Upper lobe of right lung (tissue), 1 donor: ENCODE measurements at regions not wholly inside any gene's neighbourhood (a gene's known extent, or its start where the extent isn't known, plus 50 kb on each side); places are given as distances from the start of the nearest gene placed in this dataset.

Experiments used
- ATAC-seq: fragments of 200-7000 bp; cut with Tn5 transposase; one replicate; pipeline ENCODE4 v1.9.1; 2020; ENCODE audit warnings: mild to moderate bottlenecking, moderate library complexity
- DNase-seq: peaks from one replicate; pipeline ENCODE4 v3.0.0-alpha.2; 2020
- H3K27ac ChIP-seq: fragments of 200-600 bp; one replicate; pipeline ENCODE4 v1.8.0; 2022
- H3K27me3 ChIP-seq: fragments of 200-600 bp; one replicate; pipeline ENCODE4 v1.8.0; 2022; ENCODE audit warnings: mild to moderate bottlenecking
- H3K36me3 ChIP-seq: fragments of 200-600 bp; one replicate; pipeline ENCODE4 v1.8.0; 2022
- H3K4me1 ChIP-seq: fragments of 200-600 bp; one replicate; pipeline ENCODE4 v1.8.0; 2022
- H3K4me3 ChIP-seq: fragments of 200-600 bp; one replicate; pipeline ENCODE4 v1.8.0; 2022; ENCODE audit warnings: mild to moderate bottlenecking
- H3K9me3 ChIP-seq: fragments of 200-600 bp; one replicate; pipeline ENCODE4 v1.8.0; 2022
- intact Hi-C: fragments of 100-400 bp; cut with DNase I; formaldehyde crosslinking; loops from one replicate; pipeline ENCODE4 v1.11.0; 2022
- TF ChIP-seq, protein P1 (sequence below): fragments of 200-600 bp; IDR thresholded peaks from one replicate; pipeline ENCODE4 v1.8.0; 2022; ENCODE audit warnings: antibody characterized with exemption
- donor health status: DM: no; HTN: yes; CAD: no; lungs with severe emphysema.

DNA sequence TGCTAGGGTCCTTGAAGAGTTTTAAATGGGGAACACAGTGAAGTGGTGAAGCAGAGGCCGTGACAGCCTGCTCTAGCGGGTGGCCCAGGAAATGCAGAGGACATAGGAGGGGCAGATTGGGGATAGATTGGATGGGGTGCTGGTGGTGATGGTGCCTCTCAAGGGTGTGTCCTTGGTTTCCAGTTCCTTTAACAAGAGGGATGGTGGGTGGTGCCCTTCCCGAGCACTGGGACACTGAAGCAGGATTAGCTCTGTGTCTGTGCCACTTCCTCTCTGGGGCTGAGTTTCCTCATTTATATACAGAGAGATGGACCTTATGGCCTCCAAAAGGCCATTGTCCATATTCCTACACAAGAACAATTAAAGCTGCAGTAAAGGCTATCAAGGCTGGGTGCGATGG is 285.5 kb downstream of the TCF7L2 start:
- Histone ChIP-seq H3K9me3 (no peaks in the 10 kb centered on the region), H3K27me3 (no peaks in the 10 kb centered on the region), H3K4me3 (no peak overlapping the region), H3K36me3 (no peaks in the 10 kb centered on the region), H3K4me1 (no peaks in the 10 kb centered on the region), H3K27ac (no peak overlapping the region)
- DNase-seq (no peak), ATAC-seq (peak; percentile 86)
- intact Hi-C loops: no loop called here
- TF ChIP-seq, protein P1, sequence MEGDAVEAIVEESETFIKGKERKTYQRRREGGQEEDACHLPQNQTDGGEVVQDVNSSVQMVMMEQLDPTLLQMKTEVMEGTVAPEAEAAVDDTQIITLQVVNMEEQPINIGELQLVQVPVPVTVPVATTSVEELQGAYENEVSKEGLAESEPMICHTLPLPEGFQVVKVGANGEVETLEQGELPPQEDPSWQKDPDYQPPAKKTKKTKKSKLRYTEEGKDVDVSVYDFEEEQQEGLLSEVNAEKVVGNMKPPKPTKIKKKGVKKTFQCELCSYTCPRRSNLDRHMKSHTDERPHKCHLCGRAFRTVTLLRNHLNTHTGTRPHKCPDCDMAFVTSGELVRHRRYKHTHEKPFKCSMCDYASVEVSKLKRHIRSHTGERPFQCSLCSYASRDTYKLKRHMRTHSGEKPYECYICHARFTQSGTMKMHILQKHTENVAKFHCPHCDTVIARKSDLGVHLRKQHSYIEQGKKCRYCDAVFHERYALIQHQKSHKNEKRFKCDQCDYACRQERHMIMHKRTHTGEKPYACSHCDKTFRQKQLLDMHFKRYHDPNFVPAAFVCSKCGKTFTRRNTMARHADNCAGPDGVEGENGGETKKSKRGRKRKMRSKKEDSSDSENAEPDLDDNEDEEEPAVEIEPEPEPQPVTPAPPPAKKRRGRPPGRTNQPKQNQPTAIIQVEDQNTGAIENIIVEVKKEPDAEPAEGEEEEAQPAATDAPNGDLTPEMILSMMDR: no peak

- DNase-seq: no peak
- Histone ChIP-seq H3K4me3 (no peak overlapping the region), H3K27me3 (no peaks in the 10 kb centered on the region), H3K27ac (no peak overlapping the region), H3K4me1 (no peaks in the 10 kb centered on the region), H3K36me3 (no peaks in the 10 kb centered on the region), H3K9me3 (no peaks in the 10 kb centered on the region)
- TF ChIP-seq, protein P1: no peak
- ATAC-seq: no peak
- intact Hi-C loops: no loop called here
Observed at GRCh38 chr10:113236998-113237397, 287.0 kb downstream of the TCF7L2 start.

GRCh38 chr10:113239566-113240350 is 289.7 kb downstream of the TCF7L2 start:
- ATAC-seq: peak; percentile 77
- DNase-seq: no peak
- no peak overlapping the region for H3K27ac ChIP-seq
- no peaks in the 10 kb centered on the region for H3K36me3 ChIP-seq
- TF ChIP-seq, protein P1: no peak
- no peak overlapping the region for H3K4me3 ChIP-seq
- H3K27me3 ChIP-seq: no peaks in the 10 kb centered on the region
- H3K4me1 ChIP-seq: no peaks in the 10 kb centered on the region
- intact Hi-C loops: no loop called here
- H3K9me3 ChIP-seq: no peaks in the 10 kb centered on the region

DNA sequence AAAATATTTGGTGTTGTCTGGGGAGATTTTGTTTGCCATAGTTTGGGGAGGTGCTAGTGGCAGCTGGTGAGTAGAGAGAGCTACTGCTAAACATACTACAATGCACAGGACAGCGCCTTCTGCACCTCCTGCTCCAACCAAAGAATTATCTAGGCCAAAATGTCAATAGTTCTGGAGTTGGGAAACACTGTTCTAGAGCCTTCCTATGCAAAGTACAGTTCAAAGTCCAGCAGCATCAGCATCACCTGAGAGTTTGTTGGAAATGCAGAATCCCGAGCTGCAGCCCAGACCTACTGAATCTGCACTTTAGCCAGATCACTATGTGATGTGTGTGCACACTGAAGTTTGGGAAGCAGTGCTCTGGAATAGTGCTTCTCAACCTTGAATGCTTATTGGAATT is 290.7 kb downstream of the TCF7L2 start:
- Histone ChIP-seq H3K27ac (no peak overlapping the region), H3K9me3 (no peaks in the 10 kb centered on the region), H3K4me1 (no peaks in the 10 kb centered on the region), H3K36me3 (no peaks in the 10 kb centered on the region), H3K27me3 (no peaks in the 10 kb centered on the region), H3K4me3 (no peak overlapping the region)
- no peak for DNase-seq
- intact Hi-C loops: no loop called here
- TF ChIP-seq, protein P1: no peak
- no peak for ATAC-seq

GRCh38 chr10:113241599-113242360 is 291.7 kb downstream of the TCF7L2 start:
- H3K36me3 ChIP-seq: no peaks in the 10 kb centered on the region
- intact Hi-C loops: no loop called here
- no peak overlapping the region for H3K4me3 ChIP-seq
- TF ChIP-seq, protein P1: no peak
- DNase-seq (no peak), ATAC-seq (no peak)
- no peaks in the 10 kb centered on the region for H3K4me1 ChIP-seq
- no peak overlapping the region for H3K27ac ChIP-seq
- H3K27me3 ChIP-seq: no peaks in the 10 kb centered on the region
- H3K9me3 ChIP-seq: no peaks in the 10 kb centered on the region
